ENCODE measurements at regions not wholly inside any gene's neighbourhood (a gene's known extent, or its start where the extent isn't known, plus 50 kb on each side); places are given as distances from the start of the nearest gene placed in this dataset.

DNA sequence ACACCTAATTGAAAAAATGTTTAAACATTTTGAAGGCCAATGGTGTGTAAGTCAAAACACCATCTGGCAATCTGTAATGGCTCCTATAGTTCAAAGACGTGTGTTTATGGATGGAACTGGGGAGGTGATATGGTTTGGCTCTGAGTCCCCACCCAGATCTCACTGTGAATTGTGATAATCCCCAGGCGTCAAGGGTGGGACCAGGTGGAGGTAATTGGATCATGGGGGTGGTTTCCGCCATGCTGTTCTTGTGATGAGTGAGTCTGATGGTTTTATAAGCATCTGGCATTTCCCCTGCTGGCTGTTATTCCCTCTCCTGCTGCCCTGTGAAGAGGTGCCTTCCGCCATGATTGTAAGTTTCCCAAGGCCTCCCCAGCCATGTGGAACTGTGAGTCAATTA lies 52.2 kb downstream of the ADRA2C start:
- no peak overlapping the region for H3K27ac Mint-ChIP-seq (ENCODE audit: low read depth)
- H3K4me1 Mint-ChIP-seq, result peaks cover 5% of the 10 kb centered on the region
- no peaks in the 10 kb centered on the region for H3K9me3 Mint-ChIP-seq
- ATAC-seq (replicated peaks; ENCODE audit: extremely low read depth, poor library complexity, severe bottlenecking) (no peak), DNase-seq (ENCODE audit: low spot score in 2 of 2) (no peak)
- peaks cover 18% of the 10 kb centered on the region for H3K27me3 Mint-ChIP-seq
- H3K4me3 Mint-ChIP-seq, result no peak overlapping the region
- H3K36me3 Mint-ChIP-seq (ENCODE audit: insufficient read depth), result no peaks in the 10 kb centered on the region

DNA sequence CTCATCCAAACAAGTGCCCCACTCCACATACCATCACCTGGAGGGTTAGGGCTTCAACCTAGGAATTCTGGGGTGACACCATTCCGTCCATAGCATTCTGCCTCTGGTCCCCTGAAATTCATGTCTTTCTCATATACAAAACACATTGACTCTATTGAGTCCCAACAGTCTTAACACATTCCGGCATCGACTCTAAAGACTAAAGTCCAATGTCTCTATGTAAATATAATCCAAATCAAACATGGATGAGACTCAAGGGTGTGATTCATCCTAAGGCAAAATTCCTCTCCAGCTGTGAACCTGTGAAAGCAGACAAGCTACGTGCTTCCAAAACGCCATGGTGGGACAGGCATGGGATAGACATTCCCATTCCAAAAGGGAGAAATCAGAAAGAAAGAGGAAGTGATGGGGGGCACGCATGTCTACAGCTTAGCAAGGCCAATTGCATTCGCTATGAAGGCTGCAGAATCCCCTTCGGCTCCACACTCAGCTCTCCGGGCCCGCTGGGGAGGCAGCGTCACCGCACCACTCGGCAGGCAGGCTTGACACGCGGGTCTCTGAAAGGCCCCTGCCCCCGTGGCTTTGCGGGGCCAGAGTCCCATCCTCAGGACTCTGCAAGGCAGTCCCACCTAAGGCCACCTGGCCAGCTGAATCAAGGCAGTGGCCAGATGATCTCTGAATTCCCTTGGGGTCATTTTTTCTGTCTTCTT lies 53.2 kb downstream of the ADRA2C start:
- H3K9me3 Mint-ChIP-seq, result no peaks in the 10 kb centered on the region
- DNase-seq (ENCODE audit: low spot score in 2 of 2) (no peak), ATAC-seq (replicated peaks; ENCODE audit: extremely low read depth, poor library complexity, severe bottlenecking) (no peak)
- no peak overlapping the region for H3K27ac Mint-ChIP-seq (ENCODE audit: low read depth)
- H3K27me3 Mint-ChIP-seq, result peaks cover 24% of the 10 kb centered on the region
- H3K4me3 Mint-ChIP-seq, result no peak overlapping the region
- H3K4me1 Mint-ChIP-seq, result peaks cover 5% of the 10 kb centered on the region
- H3K36me3 Mint-ChIP-seq (ENCODE audit: insufficient read depth), result no peaks in the 10 kb centered on the region

- peaks cover 5% of the 10 kb centered on the region for H3K4me1 Mint-ChIP-seq
- ATAC-seq (replicated peaks; ENCODE audit: extremely low read depth, poor library complexity, severe bottlenecking) (no peak), DNase-seq (ENCODE audit: low spot score in 2 of 2) (no peak)
- H3K27me3 Mint-ChIP-seq, result peaks cover 32% of the 10 kb centered on the region
- H3K27ac Mint-ChIP-seq (ENCODE audit: low read depth), result no peak overlapping the region
- no peak overlapping the region for H3K4me3 Mint-ChIP-seq
- H3K36me3 Mint-ChIP-seq (ENCODE audit: insufficient read depth), result no peaks in the 10 kb centered on the region
- H3K9me3 Mint-ChIP-seq, result no peaks in the 10 kb centered on the region
Measured at GRCh38 chr4:3820016-3820805, 54.0 kb downstream of the ADRA2C start.

GRCh38 chr4:3820806-3821579 lies 54.8 kb downstream of the ADRA2C start:
- ATAC-seq (replicated peaks; ENCODE audit: extremely low read depth, poor library complexity, severe bottlenecking) (no peak), DNase-seq (ENCODE audit: low spot score in 2 of 2) (no peak)
- H3K4me1 Mint-ChIP-seq, result peaks cover 5% of the 10 kb centered on the region
- H3K36me3 Mint-ChIP-seq (ENCODE audit: insufficient read depth), result no peaks in the 10 kb centered on the region
- no peaks in the 10 kb centered on the region for H3K9me3 Mint-ChIP-seq
- peaks cover 36% of the 10 kb centered on the region for H3K27me3 Mint-ChIP-seq
- H3K27ac Mint-ChIP-seq (ENCODE audit: low read depth), result no peak overlapping the region
- H3K4me3 Mint-ChIP-seq, result no peak overlapping the region

- DNase-seq (ENCODE audit: low spot score in 2 of 2) (no peak), ATAC-seq (replicated peaks; ENCODE audit: extremely low read depth, poor library complexity, severe bottlenecking) (no peak)
- Mint-ChIP-seq H3K27me3 (peaks cover 37% of the 10 kb centered on the region), H3K36me3 (ENCODE audit: insufficient read depth) (no peaks in the 10 kb centered on the region), H3K4me3 (no peak overlapping the region), H3K4me1 (peaks cover 5% of the 10 kb centered on the region), H3K27ac (ENCODE audit: low read depth) (no peak overlapping the region), H3K9me3 (no peaks in the 10 kb centered on the region)
Measured at GRCh38 chr4:3821580-3822229, 55.5 kb downstream of the ADRA2C start.

DNA sequence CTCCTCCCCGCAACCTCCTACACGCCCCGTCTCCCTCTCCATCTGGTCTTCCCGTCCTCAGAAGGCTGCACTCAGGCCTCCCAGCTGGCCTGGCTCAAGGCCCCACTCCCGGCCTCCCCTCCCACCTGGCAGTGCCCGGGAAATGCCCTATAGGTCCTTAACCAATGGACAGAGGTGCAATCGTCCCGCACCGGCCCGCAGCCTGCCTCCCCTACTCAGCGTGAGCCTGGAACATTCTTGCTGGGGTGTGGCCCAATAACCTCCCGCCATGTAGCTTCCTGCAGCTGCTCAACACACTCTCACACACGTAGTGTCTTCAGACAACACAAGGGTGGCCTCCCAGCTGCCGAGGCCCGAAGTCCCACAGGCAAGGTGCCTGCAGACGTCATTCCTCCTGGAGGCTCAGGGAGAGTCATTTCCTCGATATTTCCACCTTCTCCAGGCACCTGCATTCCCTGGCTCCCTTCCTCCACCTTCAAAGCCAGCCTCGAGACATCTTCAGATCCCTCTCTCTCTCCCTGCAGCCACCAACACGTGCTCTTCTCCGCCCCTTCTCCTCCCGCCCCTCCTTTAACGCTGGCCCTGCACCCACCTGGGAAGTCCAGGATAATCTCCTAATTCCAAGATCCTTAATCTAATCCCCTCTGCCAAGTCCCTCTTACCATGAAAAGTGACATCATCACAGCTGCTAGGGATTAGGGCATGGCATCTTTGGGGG lies 56.2 kb downstream of the ADRA2C start:
- peaks cover 5% of the 10 kb centered on the region for H3K4me1 Mint-ChIP-seq
- peaks cover 44% of the 10 kb centered on the region for H3K27me3 Mint-ChIP-seq
- no peak for ATAC-seq (replicated peaks; ENCODE audit: extremely low read depth, poor library complexity, severe bottlenecking)
- no peak for DNase-seq (ENCODE audit: low spot score in 2 of 2)
- no peak overlapping the region for H3K4me3 Mint-ChIP-seq
- no peak overlapping the region for H3K27ac Mint-ChIP-seq (ENCODE audit: low read depth)
- no peaks in the 10 kb centered on the region for H3K36me3 Mint-ChIP-seq (ENCODE audit: insufficient read depth)
- no peaks in the 10 kb centered on the region for H3K9me3 Mint-ChIP-seq

DNA sequence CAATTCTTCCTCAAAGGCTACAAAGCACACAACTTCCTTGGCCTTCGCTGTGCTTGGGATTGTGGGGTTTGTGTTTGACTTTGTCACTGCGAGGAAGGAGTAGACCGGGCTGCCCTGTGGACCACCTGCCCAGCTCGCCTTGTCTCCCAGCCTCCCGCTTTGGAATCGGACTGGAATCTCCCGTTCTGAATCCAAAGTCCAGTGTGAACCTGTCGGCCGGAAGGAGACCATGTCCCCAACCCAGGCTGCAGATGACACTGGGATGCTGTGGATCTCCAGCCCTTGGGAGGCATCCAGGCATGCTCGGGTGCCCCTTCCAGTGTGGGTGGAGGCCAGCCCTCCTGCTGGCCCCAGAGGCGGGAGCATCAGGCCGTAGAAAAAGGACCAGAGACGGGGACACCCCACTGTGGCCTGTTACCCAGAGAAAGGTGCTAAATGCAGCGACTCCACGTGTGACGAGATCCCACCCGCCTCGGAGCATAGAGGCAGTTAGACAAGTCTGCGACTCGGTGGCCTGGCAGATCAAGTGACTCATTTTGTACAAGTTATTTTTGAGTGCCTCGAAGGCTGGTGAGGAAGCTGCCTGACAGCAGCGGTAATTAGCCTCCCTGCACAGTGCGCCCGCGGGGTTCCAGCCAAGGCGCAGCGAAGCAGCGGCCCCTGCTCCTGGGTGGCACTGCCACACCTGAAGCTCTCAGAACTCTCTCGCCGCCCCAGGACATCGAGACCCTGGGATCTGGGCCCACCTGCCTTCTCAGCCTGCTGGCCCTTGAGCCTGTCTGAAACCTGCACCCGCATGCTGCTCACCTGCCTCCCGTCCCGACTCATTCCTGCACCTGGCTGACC lies 57.5 kb downstream of the ADRA2C start:
- H3K4me1 Mint-ChIP-seq, result peaks cover 5% of the 10 kb centered on the region
- H3K27ac Mint-ChIP-seq (ENCODE audit: low read depth), result no peak overlapping the region
- ATAC-seq (replicated peaks; ENCODE audit: extremely low read depth, poor library complexity, severe bottlenecking), result no peak
- peaks cover 48% of the 10 kb centered on the region for H3K27me3 Mint-ChIP-seq
- H3K36me3 Mint-ChIP-seq (ENCODE audit: insufficient read depth), result no peaks in the 10 kb centered on the region
- H3K4me3 Mint-ChIP-seq, result no peak overlapping the region
- no peak for DNase-seq (ENCODE audit: low spot score in 2 of 2)
- H3K9me3 Mint-ChIP-seq, result no peaks in the 10 kb centered on the region

GRCh38 chr4:3824521-3825270 lies 58.5 kb downstream of the ADRA2C start:
- Mint-ChIP-seq H3K4me3 (no peak overlapping the region), H3K4me1 (peaks cover 5% of the 10 kb centered on the region), H3K9me3 (no peaks in the 10 kb centered on the region), H3K36me3 (ENCODE audit: insufficient read depth) (no peaks in the 10 kb centered on the region), H3K27me3 (peaks cover 49% of the 10 kb centered on the region), H3K27ac (ENCODE audit: low read depth) (no peak overlapping the region)
- DNase-seq (ENCODE audit: low spot score in 2 of 2), result no peak
- ATAC-seq (replicated peaks; ENCODE audit: extremely low read depth, poor library complexity, severe bottlenecking), result no peak

GRCh38 chr4:3825530-3825929 lies 59.3 kb downstream of the ADRA2C start:
- Mint-ChIP-seq H3K4me3 (no peak overlapping the region), H3K27ac (ENCODE audit: low read depth) (no peak overlapping the region), H3K9me3 (no peaks in the 10 kb centered on the region)

DNA sequence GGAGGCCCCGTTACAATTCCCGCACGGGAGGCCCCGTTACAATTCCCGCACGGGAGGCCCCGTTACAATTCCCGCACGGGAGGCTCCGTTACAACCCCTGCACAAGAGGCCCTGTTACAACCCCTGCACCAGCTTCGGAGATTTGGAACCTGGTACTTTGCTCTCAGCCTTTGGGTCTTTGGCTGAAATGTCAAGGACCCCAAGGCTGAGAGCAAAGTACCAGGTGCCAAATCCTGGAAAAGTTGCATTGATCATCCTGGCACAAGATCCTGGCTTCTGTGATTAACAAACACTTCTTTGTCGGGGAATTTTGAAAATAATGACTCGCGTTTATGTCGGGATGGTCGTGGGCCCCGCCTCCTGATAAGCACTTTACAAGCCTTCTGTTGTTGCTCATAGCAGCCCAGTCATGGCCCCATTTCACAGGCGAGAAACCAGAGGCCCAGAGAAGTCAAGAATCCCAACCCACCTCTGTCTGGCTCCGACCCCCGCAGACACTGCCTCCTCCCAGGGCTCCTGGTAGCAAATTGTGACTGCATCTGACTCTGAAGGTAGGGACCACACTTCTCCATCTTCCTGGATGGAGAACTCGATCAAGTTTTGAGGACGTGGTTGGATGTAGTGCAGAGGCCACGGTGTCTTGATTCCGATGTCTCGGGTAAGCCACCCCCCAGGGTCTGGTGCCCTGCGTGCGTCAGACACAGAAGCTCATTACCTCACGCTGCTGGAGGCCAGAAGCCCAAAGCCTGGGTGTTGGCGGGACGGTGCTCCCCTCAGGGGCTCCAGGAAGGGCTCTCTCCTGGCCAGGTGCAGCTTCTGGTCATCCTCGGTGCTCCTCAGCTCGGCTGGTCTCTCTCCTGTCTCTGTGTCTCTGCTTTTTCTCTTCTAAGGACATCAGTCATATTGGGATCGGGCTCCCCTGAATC lies 60.3 kb downstream of the ADRA2C start:
- Mint-ChIP-seq H3K9me3 (no peaks in the 10 kb centered on the region), H3K36me3 (ENCODE audit: insufficient read depth) (no peaks in the 10 kb centered on the region), H3K4me1 (peaks cover 5% of the 10 kb centered on the region), H3K27ac (ENCODE audit: low read depth) (no peak overlapping the region), H3K4me3 (no peak overlapping the region), H3K27me3 (peaks cover 51% of the 10 kb centered on the region)
- no peak for DNase-seq (ENCODE audit: low spot score in 2 of 2)
- no peak for ATAC-seq (replicated peaks; ENCODE audit: extremely low read depth, poor library complexity, severe bottlenecking)

More at GRCh38 chr4:3825530-3825929, 59.3 kb downstream of the ADRA2C start:
- ATAC-seq (replicated peaks; ENCODE audit: extremely low read depth, poor library complexity, severe bottlenecking), result no peak
- Mint-ChIP-seq H3K36me3 (ENCODE audit: insufficient read depth) (no peaks in the 10 kb centered on the region), H3K27me3 (peaks cover 56% of the 10 kb centered on the region), H3K4me1 (peaks cover 5% of the 10 kb centered on the region)
- DNase-seq (ENCODE audit: low spot score in 2 of 2), result no peak
